ENCODE measurements at regions not wholly inside any gene's neighbourhood (a gene's known extent, or its start where the extent isn't known, plus 50 kb on each side); places are given as distances from the start of the nearest gene placed in this dataset.

- TF ChIP-seq CTCF (IDR thresholded peaks at IDR 0.05; ENCODE audit: low read length) = no peak
- TF ChIP-seq EZH2phosphoT487 (IDR thresholded peaks at IDR 0.05; ENCODE audit: low read length) = no peak
- TF ChIP-seq EZH2 (optimal IDR thresholded peaks at IDR 0.05; ENCODE audit: low read depth, low read length) = no peak
These were observed 78.8 kb upstream of the DTNA start for GRCh38 chr18:34631093-34631966.

Measured in MM.1S (cell line).